Adrenal gland (tissue), 5 donors: ENCODE measurements at regions not wholly inside any gene's neighbourhood (a gene's known extent, or its start where the extent isn't known, plus 50 kb on each side); places are given as distances from the start of the nearest gene placed in this dataset.

Source experiments
- CTCF ChIP-seq, 6 experiments: fragments of 450-650 bp in 4 of 6; fragments of 200-600 bp in 2 of 6; sonication (generic) in 1 of 6; IDR thresholded peaks; 1 replicate in 5 of 6; 2 replicates in 1 of 6; pipeline versions ENCODE4 v1.5.1 to v1.8.0; 2016 to 2021; ENCODE audit warnings: antibody characterized with exemption in 6 of 6, mild to moderate bottlenecking in 2 of 6, moderate library complexity in 1 of 6
- POLR2A ChIP-seq, 2 donors: fragments of 450-650 bp; IDR thresholded peaks; one replicate each; pipeline ENCODE4 v1.6.1; 2017; ENCODE audit warnings: antibody characterized with exemption in 2 of 2, mild to moderate bottlenecking in 2 of 2, moderate library complexity in 1 of 2
- donor health status: DM: no; HTN: no; CAD: no.

GRCh38 chr12:89129167-89129870 is 223.0 kb downstream of the DUSP6 start:
- no peak for TF ChIP-seq CTCF (IDR thresholded peaks at IDR 0.05)
- TF ChIP-seq POLR2A (IDR thresholded peaks at IDR 0.05): no peak
